Tibial nerve (tissue), 4 donors: ENCODE measurements at regions not wholly inside any gene's neighbourhood (a gene's known extent, or its start where the extent isn't known, plus 50 kb on each side); places are given as distances from the start of the nearest gene placed in this dataset.

Source experiments
- DNase-seq, 2 donors: peaks; one replicate each; pipeline ENCODE4 v3.0.0-alpha.2; 2019; ENCODE audit warnings: low spot score in 2 of 2
- H3K27ac ChIP-seq, 4 donors: fragments of 200-600 bp; sonication (generic) in 3 of 4; one replicate each; pipeline ENCODE4 v1.5.1; 2017 to 2019; ENCODE audit warnings: mild to moderate bottlenecking in 1 of 4
- H3K27me3 ChIP-seq, 2 donors: fragments of 200-600 bp; sonication (generic) in 1 of 2; one replicate each; pipeline versions ENCODE4 v1.5.1 to v1.6.0; 2017 to 2019
- H3K36me3 ChIP-seq, 3 donors: fragments of 200-600 bp; sonication (generic); one replicate each; pipeline ENCODE4 v1.5.1; 2018 to 2019
- H3K4me1 ChIP-seq, 4 donors: fragments of 200-600 bp; sonication (generic) in 3 of 4; one replicate each; pipeline ENCODE4 v1.5.1; 2017 to 2019
- H3K4me3 ChIP-seq, 4 donors: fragments of 200-600 bp; sonication (generic) in 3 of 4; one replicate each; pipeline ENCODE4 v1.5.1; 2017 to 2019; ENCODE audit warnings: mild to moderate bottlenecking in 1 of 4, moderate library complexity in 1 of 4
- H3K9me3 ChIP-seq, 4 donors: fragments of 200-600 bp; sonication (generic) in 3 of 4; one replicate each; pipeline ENCODE4 v1.5.1; 2017 to 2019
- CTCF ChIP-seq, 5 experiments: fragments of 200-600 bp in 3 of 5; fragments of 450-650 bp in 2 of 5; sonication (generic) in 3 of 5; IDR thresholded peaks; one replicate each; pipeline ENCODE4 v1.5.1; 2016 to 2019; ENCODE audit warnings: antibody characterized with exemption in 5 of 5, mild to moderate bottlenecking in 3 of 5, moderate library complexity in 2 of 5
- EP300 ChIP-seq, 2 donors: sonication (generic); formaldehyde crosslinking; IDR thresholded peaks; one replicate each; pipeline ENCODE4 v1.6.1; 2017; ENCODE audit warnings: antibody characterized with exemption in 2 of 2, mild to moderate bottlenecking in 1 of 2
- POLR2A ChIP-seq, 2 donors: fragments of 450-650 bp; IDR thresholded peaks; one replicate each; pipeline ENCODE4 v1.6.1; 2017; ENCODE audit warnings: antibody characterized with exemption in 2 of 2, mild to moderate bottlenecking in 2 of 2, moderate library complexity in 2 of 2
- WGBS, 2 donors: methylation state at CpG; one replicate each; pipeline ENCODE4 v1.1.5; 2018; 5-methylcytosine and 5-hydroxymethylcytosine counted together

- no peak for DNase-seq
- no peaks in the 10 kb centered on the region for H3K4me1 ChIP-seq
- no peaks in the 10 kb centered on the region for H3K36me3 ChIP-seq
- 88 to 93% methylated on average over 9 of the region's 9 CpGs for WGBS, 2 donors
- H3K4me3 ChIP-seq, result no peak overlapping the region
- TF ChIP-seq CTCF (IDR thresholded peaks at IDR 0.05) (no peak), EP300 (IDR thresholded peaks at IDR 0.05) (no peak), POLR2A (IDR thresholded peaks at IDR 0.05) (no peak)
- H3K27me3 ChIP-seq, result peaks cover 0 to 4% of the 10 kb centered on the region in 2 donors
- H3K9me3 ChIP-seq, result peaks cover 0 to 31% (median 0%) of the 10 kb centered on the region in 4 donors
- no peak overlapping the region for H3K27ac ChIP-seq
These were observed 79.7 kb downstream of the ADRA2C start for GRCh38 chr4:3845744-3846429.

- no peak for DNase-seq
- H3K4me3 ChIP-seq, result no peak overlapping the region
- H3K4me1 ChIP-seq, result no peaks in the 10 kb centered on the region
- no peak overlapping the region for H3K27ac ChIP-seq
- TF ChIP-seq EP300 (IDR thresholded peaks at IDR 0.05), result no peak
- TF ChIP-seq CTCF (IDR thresholded peaks at IDR 0.05), result no peak
- no peak for TF ChIP-seq POLR2A (IDR thresholded peaks at IDR 0.05)
- H3K27me3 ChIP-seq, result peaks cover 0 to 2% of the 10 kb centered on the region in 2 donors
- H3K9me3 ChIP-seq, result peaks cover 0 to 46% (median 0%) of the 10 kb centered on the region in 4 donors
- H3K36me3 ChIP-seq, result no peaks in the 10 kb centered on the region
- WGBS, 2 donors, result 83 to 90% methylated on average over 7 of the region's 11 CpGs
These were observed 81.2 kb downstream of the ADRA2C start for GRCh38 chr4:3847211-3847940.

- Histone ChIP-seq H3K27me3 (no peaks in the 10 kb centered on the region), H3K36me3 (no peaks in the 10 kb centered on the region), H3K27ac (no peak overlapping the region), H3K4me3 (no peak overlapping the region), H3K4me1 (no peaks in the 10 kb centered on the region), H3K9me3 (peaks cover 0 to 46% (median 0%) of the 10 kb centered on the region in 4 donors)
- no peak for DNase-seq
- WGBS, 2 donors, result 100% methylated on average over 5 of the region's 5 CpGs; no CpG with 5 or more reads in 1 of the 2 donors
- no peak for TF ChIP-seq EP300 (IDR thresholded peaks at IDR 0.05)
- no peak for TF ChIP-seq POLR2A (IDR thresholded peaks at IDR 0.05)
- no peak for TF ChIP-seq CTCF (IDR thresholded peaks at IDR 0.05)
These were observed 82.1 kb downstream of the ADRA2C start for GRCh38 chr4:3848323-3848722.

GRCh38 chr4:3849140-3849539 is 83.0 kb downstream of the ADRA2C start:
- TF ChIP-seq EP300 (IDR thresholded peaks at IDR 0.05) (no peak), POLR2A (IDR thresholded peaks at IDR 0.05) (no peak), CTCF (IDR thresholded peaks at IDR 0.05) (no peak)
- Histone ChIP-seq H3K36me3 (no peaks in the 10 kb centered on the region), H3K27ac (no peak overlapping the region), H3K4me3 (no peak overlapping the region), H3K27me3 (no peaks in the 10 kb centered on the region), H3K9me3 (peaks cover 0 to 46% (median 0%) of the 10 kb centered on the region in 4 donors), H3K4me1 (no peaks in the 10 kb centered on the region)
- DNase-seq, result no peak

- Histone ChIP-seq H3K27me3 (peaks cover 0 to 5% of the 10 kb centered on the region in 2 donors), H3K36me3 (no peaks in the 10 kb centered on the region), H3K4me1 (no peaks in the 10 kb centered on the region), H3K9me3 (peaks cover 0 to 46% (median 0%) of the 10 kb centered on the region in 4 donors), H3K27ac (no peak overlapping the region), H3K4me3 (no peak overlapping the region)
- no peak for DNase-seq
- TF ChIP-seq POLR2A (IDR thresholded peaks at IDR 0.05), result no peak
- no peak for TF ChIP-seq EP300 (IDR thresholded peaks at IDR 0.05)
- no peak for TF ChIP-seq CTCF (IDR thresholded peaks at IDR 0.05)
- 89 to 92% methylated on average over 1 of the region's 1 CpG for WGBS, 2 donors
These were observed 83.9 kb downstream of the ADRA2C start for GRCh38 chr4:3850128-3850527.
